ENCODE measurements at regions not wholly inside any gene's neighbourhood (a gene's known extent, or its start where the extent isn't known, plus 50 kb on each side); places are given as distances from the start of the nearest gene placed in this dataset.
A peak's percentile ranks its signal among the peaks of the same experiment; 100 is the strongest.

DNA sequence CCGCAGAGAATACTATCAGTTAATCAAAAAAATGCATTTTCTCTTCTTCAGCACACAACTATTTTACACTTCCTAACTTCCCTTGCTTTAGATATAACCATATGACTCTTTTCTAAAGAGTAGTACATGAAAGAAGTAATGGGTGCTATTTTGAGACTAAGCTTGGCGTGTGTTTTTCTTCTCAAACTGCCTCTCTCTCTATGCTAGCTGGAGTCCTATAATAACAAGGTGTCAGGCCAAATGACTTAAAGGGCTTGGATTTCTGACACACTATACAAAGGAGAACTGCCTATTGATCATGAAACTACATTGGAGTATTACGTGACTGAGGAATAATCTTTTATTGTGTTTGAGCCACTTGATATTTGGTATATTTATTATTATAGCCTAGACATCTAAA, 1330.1 kb upstream of the SPRY2 start:
- Histone ChIP-seq H3K4me3 (ENCODE audit: low read length) (no peak overlapping the region), H3K27ac (ENCODE audit: low read length) (no peak overlapping the region), H3K9me3 (ENCODE audit: control insufficient read depth, low read depth, low read length) (no peaks in the 10 kb centered on the region), H3K36me3 (ENCODE audit: control insufficient read depth, insufficient read depth, low read length) (no peaks in the 10 kb centered on the region), H3K27me3 (ENCODE audit: control insufficient read depth, insufficient read depth, low read length) (no peaks in the 10 kb centered on the region), H3K4me1 (ENCODE audit: control insufficient read depth, insufficient read depth, low read length) (no peaks in the 10 kb centered on the region)
- DNase-seq, result no peak
- no CpG with 5 or more reads among the region's 3 CpGs for WGBS (ENCODE audit: insufficient coverage, low lambda C conversion rate)

- H3K4me1 ChIP-seq (ENCODE audit: control insufficient read depth, insufficient read depth, low read length), result no peaks in the 10 kb centered on the region
- no peaks in the 10 kb centered on the region for H3K9me3 ChIP-seq (ENCODE audit: control insufficient read depth, low read depth, low read length)
- H3K27me3 ChIP-seq (ENCODE audit: control insufficient read depth, insufficient read depth, low read length), result no peaks in the 10 kb centered on the region
- no peaks in the 10 kb centered on the region for H3K36me3 ChIP-seq (ENCODE audit: control insufficient read depth, insufficient read depth, low read length)
- H3K27ac ChIP-seq (ENCODE audit: low read length), result no peak overlapping the region
- 75% methylated on average over 2 of the region's 2 CpGs for WGBS (ENCODE audit: insufficient coverage, low lambda C conversion rate)
- H3K4me3 ChIP-seq (ENCODE audit: low read length), result no peak overlapping the region
- no peak for DNase-seq
These were observed 1329.1 kb upstream of the SPRY2 start for GRCh38 chr13:81670048-81670447.

DNA sequence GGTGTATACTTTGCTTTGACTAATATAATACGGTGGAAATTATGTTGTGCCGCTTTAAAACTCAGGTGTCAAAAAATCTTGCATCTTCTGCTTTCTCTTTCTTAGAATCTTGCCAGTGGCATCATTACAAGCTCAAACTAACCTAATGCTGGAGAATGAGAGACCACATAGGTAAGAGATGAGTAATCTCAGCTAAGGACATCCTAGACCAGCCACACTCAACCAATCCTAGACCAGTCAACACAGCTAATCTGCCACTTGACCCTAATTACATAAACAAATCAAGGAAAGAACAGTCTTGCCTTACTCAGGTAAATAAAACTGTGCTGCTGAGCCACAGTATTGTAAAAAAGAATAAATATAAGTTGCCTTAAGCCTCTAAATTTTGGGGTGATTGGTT, 1323.9 kb upstream of the SPRY2 start:
- Histone ChIP-seq H3K9me3 (ENCODE audit: control insufficient read depth, low read depth, low read length) (no peaks in the 10 kb centered on the region), H3K4me1 (ENCODE audit: control insufficient read depth, insufficient read depth, low read length) (no peaks in the 10 kb centered on the region), H3K27me3 (ENCODE audit: control insufficient read depth, insufficient read depth, low read length) (no peaks in the 10 kb centered on the region), H3K36me3 (ENCODE audit: control insufficient read depth, insufficient read depth, low read length) (no peaks in the 10 kb centered on the region), H3K4me3 (ENCODE audit: low read length) (no peak overlapping the region), H3K27ac (ENCODE audit: low read length) (no peak overlapping the region)
- no peak for DNase-seq
- no CpG with 5 or more reads among the region's 2 CpGs for WGBS (ENCODE audit: insufficient coverage, low lambda C conversion rate)

- Histone ChIP-seq H3K36me3 (ENCODE audit: control insufficient read depth, insufficient read depth, low read length) (no peaks in the 10 kb centered on the region), H3K4me3 (ENCODE audit: low read length) (no peak overlapping the region), H3K27ac (ENCODE audit: low read length) (no peak overlapping the region), H3K9me3 (ENCODE audit: control insufficient read depth, low read depth, low read length) (peaks cover 4% of the 10 kb centered on the region), H3K27me3 (ENCODE audit: control insufficient read depth, insufficient read depth, low read length) (no peaks in the 10 kb centered on the region), H3K4me1 (ENCODE audit: control insufficient read depth, insufficient read depth, low read length) (no peaks in the 10 kb centered on the region)
- no peak for DNase-seq
- no CpG with 5 or more reads among the region's 1 CpG for WGBS (ENCODE audit: insufficient coverage, low lambda C conversion rate)
These were observed 1319.1 kb upstream of the SPRY2 start for GRCh38 chr13:81659984-81660383.

GRCh38 chr13:81658598-81659370, 1317.9 kb upstream of the SPRY2 start:
- no peaks in the 10 kb centered on the region for H3K27me3 ChIP-seq (ENCODE audit: control insufficient read depth, insufficient read depth, low read length)
- H3K9me3 ChIP-seq (ENCODE audit: control insufficient read depth, low read depth, low read length), result peaks cover 4% of the 10 kb centered on the region
- H3K27ac ChIP-seq (ENCODE audit: low read length), result no peak overlapping the region
- no peaks in the 10 kb centered on the region for H3K36me3 ChIP-seq (ENCODE audit: control insufficient read depth, insufficient read depth, low read length)
- DNase-seq, result no peak
- no peaks in the 10 kb centered on the region for H3K4me1 ChIP-seq (ENCODE audit: control insufficient read depth, insufficient read depth, low read length)
- 67% methylated on average over 3 of the region's 8 CpGs for WGBS (ENCODE audit: insufficient coverage, low lambda C conversion rate)
- H3K4me3 ChIP-seq (ENCODE audit: low read length), result no peak overlapping the region

DNA sequence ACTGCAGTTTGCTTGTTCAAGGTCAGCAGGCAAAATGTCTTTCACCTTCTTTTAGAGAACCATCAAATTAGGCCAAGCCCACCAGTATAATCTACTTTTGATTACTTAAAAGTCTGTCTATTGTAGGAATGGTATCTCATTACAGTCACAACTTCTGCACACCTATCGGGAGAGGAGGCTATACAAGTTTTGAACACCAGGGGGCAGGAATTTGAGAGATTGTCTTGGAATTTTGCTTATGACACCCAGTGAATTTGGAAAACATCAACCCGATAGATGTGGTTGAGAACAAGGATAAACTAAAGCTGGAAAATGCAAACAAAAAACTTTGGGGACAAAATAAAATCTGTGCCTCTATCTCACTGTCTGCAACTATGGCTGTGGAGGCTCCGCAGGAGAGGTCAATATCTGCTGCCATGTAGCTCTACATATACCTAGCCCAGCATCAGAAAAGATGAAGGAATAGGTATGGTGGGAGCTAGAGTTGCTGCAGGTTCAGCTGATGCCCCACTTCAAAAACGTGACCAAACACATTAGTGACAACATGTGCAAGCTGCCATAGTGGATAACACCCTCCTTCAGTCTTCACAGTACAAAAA, 1299.2 kb upstream of the SPRY2 start:
- DNase-seq, result peak in 1 of 2 donors; percentile 7
- WGBS (ENCODE audit: insufficient coverage, low lambda C conversion rate), result 88% methylated on average over 1 of the region's 4 CpGs
- Histone ChIP-seq H3K9me3 (ENCODE audit: control insufficient read depth, low read depth, low read length) (no peaks in the 10 kb centered on the region), H3K4me1 (ENCODE audit: control insufficient read depth, insufficient read depth, low read length) (peaks cover 5% of the 10 kb centered on the region), H3K27me3 (ENCODE audit: control insufficient read depth, insufficient read depth, low read length) (no peaks in the 10 kb centered on the region), H3K27ac (ENCODE audit: low read length) (no peak overlapping the region), H3K36me3 (ENCODE audit: control insufficient read depth, insufficient read depth, low read length) (no peaks in the 10 kb centered on the region), H3K4me3 (ENCODE audit: low read length) (no peak overlapping the region)

DNA sequence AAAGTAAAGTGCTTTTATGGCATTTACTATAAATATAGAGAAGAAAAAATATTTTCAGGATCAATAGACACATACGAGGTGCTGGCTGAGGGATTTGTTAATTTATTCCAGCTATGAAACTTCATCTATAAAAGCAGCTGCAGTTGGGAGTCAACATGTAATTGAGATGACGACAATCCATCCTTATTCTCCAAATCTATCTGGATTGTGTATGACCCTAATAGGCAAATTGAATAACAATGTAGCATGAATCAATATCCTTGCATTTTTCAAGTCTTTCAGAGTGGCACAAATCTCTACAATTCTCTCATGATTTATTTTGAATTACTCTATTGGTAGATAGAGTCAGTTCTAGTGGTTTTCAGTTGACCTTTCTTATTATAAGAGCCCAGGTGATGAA, 1296.5 kb upstream of the SPRY2 start:
- Histone ChIP-seq H3K4me1 (ENCODE audit: control insufficient read depth, insufficient read depth, low read length) (peaks cover 5% of the 10 kb centered on the region), H3K27ac (ENCODE audit: low read length) (no peak overlapping the region), H3K4me3 (ENCODE audit: low read length) (no peak overlapping the region), H3K9me3 (ENCODE audit: control insufficient read depth, low read depth, low read length) (no peaks in the 10 kb centered on the region), H3K27me3 (ENCODE audit: control insufficient read depth, insufficient read depth, low read length) (no peaks in the 10 kb centered on the region), H3K36me3 (ENCODE audit: control insufficient read depth, insufficient read depth, low read length) (no peaks in the 10 kb centered on the region)
- no peak for DNase-seq
- 76% methylated on average over 2 of the region's 2 CpGs for WGBS (ENCODE audit: insufficient coverage, low lambda C conversion rate)

- H3K4me1 ChIP-seq (ENCODE audit: control insufficient read depth, insufficient read depth, low read length), result peaks cover 5% of the 10 kb centered on the region
- no peaks in the 10 kb centered on the region for H3K36me3 ChIP-seq (ENCODE audit: control insufficient read depth, insufficient read depth, low read length)
- H3K27me3 ChIP-seq (ENCODE audit: control insufficient read depth, insufficient read depth, low read length), result no peaks in the 10 kb centered on the region
- no peak overlapping the region for H3K4me3 ChIP-seq (ENCODE audit: low read length)
- H3K27ac ChIP-seq (ENCODE audit: low read length), result no peak overlapping the region
- DNase-seq, result peak in 1 of 2 donors; percentile 39
- H3K9me3 ChIP-seq (ENCODE audit: control insufficient read depth, low read depth, low read length), result no peaks in the 10 kb centered on the region
These were observed 1295.2 kb upstream of the SPRY2 start for GRCh38 chr13:81636120-81636519.

DNA sequence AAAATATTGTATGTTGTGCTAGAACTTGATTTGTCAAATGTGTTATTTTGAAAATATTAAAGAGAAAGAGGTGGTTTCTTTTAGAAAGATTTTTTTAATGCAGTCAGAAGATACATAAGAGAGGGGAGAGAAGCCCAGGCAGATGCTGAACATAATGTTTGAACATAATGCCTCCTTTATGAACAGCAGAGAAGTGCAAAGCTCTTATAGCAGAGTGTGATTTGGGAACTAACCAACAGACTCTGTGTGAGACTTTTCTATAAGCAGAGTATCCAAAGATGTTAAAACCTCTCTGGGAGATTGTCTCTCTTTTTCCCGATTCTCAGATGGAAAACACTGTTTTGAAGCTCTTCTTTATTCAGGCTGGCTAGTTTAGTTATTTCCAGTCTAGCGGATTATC, 1274.1 kb upstream of the SPRY2 start:
- DNase-seq, result no peak
- Histone ChIP-seq H3K4me1 (ENCODE audit: control insufficient read depth, insufficient read depth, low read length) (no peaks in the 10 kb centered on the region), H3K4me3 (ENCODE audit: low read length) (no peak overlapping the region), H3K27ac (ENCODE audit: low read length) (no peak overlapping the region), H3K9me3 (ENCODE audit: control insufficient read depth, low read depth, low read length) (no peaks in the 10 kb centered on the region), H3K36me3 (ENCODE audit: control insufficient read depth, insufficient read depth, low read length) (no peaks in the 10 kb centered on the region), H3K27me3 (ENCODE audit: control insufficient read depth, insufficient read depth, low read length) (no peaks in the 10 kb centered on the region)
- no CpG with 5 or more reads among the region's 2 CpGs for WGBS (ENCODE audit: insufficient coverage, low lambda C conversion rate)

GRCh38 chr13:81610644-81611043, 1269.7 kb upstream of the SPRY2 start:
- no peaks in the 10 kb centered on the region for H3K9me3 ChIP-seq (ENCODE audit: control insufficient read depth, low read depth, low read length)
- H3K27me3 ChIP-seq (ENCODE audit: control insufficient read depth, insufficient read depth, low read length), result no peaks in the 10 kb centered on the region
- peak in 1 of 2 donors; percentile 4 for DNase-seq
- H3K36me3 ChIP-seq (ENCODE audit: control insufficient read depth, insufficient read depth, low read length), result no peaks in the 10 kb centered on the region
- no peak overlapping the region for H3K27ac ChIP-seq (ENCODE audit: low read length)
- no CpG with 5 or more reads among the region's 1 CpG for WGBS (ENCODE audit: insufficient coverage, low lambda C conversion rate)
- H3K4me3 ChIP-seq (ENCODE audit: low read length), result no peak overlapping the region
- H3K4me1 ChIP-seq (ENCODE audit: control insufficient read depth, insufficient read depth, low read length), result no peaks in the 10 kb centered on the region

DNA sequence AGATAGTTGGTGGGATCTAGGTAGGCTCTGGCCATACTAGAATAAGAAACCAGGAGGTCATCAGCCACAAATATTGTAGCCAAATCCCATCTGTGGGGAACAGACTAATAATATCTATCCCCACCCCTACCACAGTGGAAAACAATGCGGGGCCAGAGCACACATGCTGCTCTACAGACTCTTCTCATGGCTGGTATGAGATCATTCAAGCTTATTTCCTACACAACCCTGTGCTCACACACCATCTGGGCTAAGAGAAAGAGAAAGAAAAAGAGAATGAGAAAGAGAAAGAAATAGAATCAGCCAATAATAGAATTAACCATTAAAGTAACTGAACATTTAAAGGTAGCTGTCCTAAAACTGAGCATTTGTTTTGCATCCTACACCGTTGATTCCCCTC, 1268.4 kb upstream of the SPRY2 start:
- Histone ChIP-seq H3K4me1 (ENCODE audit: control insufficient read depth, insufficient read depth, low read length) (no peaks in the 10 kb centered on the region), H3K27me3 (ENCODE audit: control insufficient read depth, insufficient read depth, low read length) (no peaks in the 10 kb centered on the region), H3K27ac (ENCODE audit: low read length) (no peak overlapping the region), H3K4me3 (ENCODE audit: low read length) (no peak overlapping the region), H3K36me3 (ENCODE audit: control insufficient read depth, insufficient read depth, low read length) (no peaks in the 10 kb centered on the region), H3K9me3 (ENCODE audit: control insufficient read depth, low read depth, low read length) (no peaks in the 10 kb centered on the region)
- no peak for DNase-seq
- WGBS (ENCODE audit: insufficient coverage, low lambda C conversion rate), result no CpG with 5 or more reads among the region's 2 CpGs
